Mesothelial cell of epicardium (in vitro differentiated cells): ENCODE measurements at regions not wholly inside any gene's neighbourhood (a gene's known extent, or its start where the extent isn't known, plus 50 kb on each side); places are given as distances from the start of the nearest gene placed in this dataset.

Source experiments
- DNase-seq, 2 experiments: peaks; one replicate each; pipeline ENCODE4 v3.0.0; 2021; ENCODE audit warnings: low spot score in 2 of 2; ENCODE audit not compliant: unreplicated experiment in 2 of 2
- H3K27ac Mint-ChIP-seq: 2 replicates; pipeline ENCODE4 v1.8.0; 2021; ENCODE audit warnings: mixed read lengths
- H3K27me3 Mint-ChIP-seq: 2 replicates; pipeline ENCODE4 v1.8.0; 2021; ENCODE audit warnings: low read depth, mixed read lengths
- H3K36me3 Mint-ChIP-seq: 2 replicates; pipeline ENCODE4 v1.8.0; 2021; ENCODE audit warnings: mixed read lengths
- H3K4me1 Mint-ChIP-seq: 2 replicates; pipeline ENCODE4 v1.8.0; 2021; ENCODE audit warnings: mixed read lengths
- H3K4me3 Mint-ChIP-seq: 2 replicates; pipeline ENCODE4 v1.8.0; 2021; ENCODE audit warnings: mild to moderate bottlenecking, moderate library complexity, mixed read lengths
- H3K9me3 Mint-ChIP-seq: 2 replicates; pipeline ENCODE4 v1.8.0; 2021; ENCODE audit warnings: mixed read lengths
- TF ChIP-seq, protein P1 (sequence below): fragments of 200-600 bp; sonication (generic); IDR thresholded peaks from one replicate; pipeline ENCODE4 v1.5.0; 2021; ENCODE audit warnings: antibody characterized with exemption; ENCODE audit not compliant: unreplicated experiment

GRCh38 chr10:133019651-133020050, 68.1 kb upstream of the ADGRA1 start:
- Mint-ChIP-seq H3K36me3 (no peaks in the 10 kb centered on the region), H3K9me3 (no peaks in the 10 kb centered on the region), H3K4me1 (no peaks in the 10 kb centered on the region), H3K4me3 (no peak overlapping the region), H3K27me3 (peaks cover 13% of the 10 kb centered on the region), H3K27ac (no peak overlapping the region)
- TF ChIP-seq, protein P1, sequence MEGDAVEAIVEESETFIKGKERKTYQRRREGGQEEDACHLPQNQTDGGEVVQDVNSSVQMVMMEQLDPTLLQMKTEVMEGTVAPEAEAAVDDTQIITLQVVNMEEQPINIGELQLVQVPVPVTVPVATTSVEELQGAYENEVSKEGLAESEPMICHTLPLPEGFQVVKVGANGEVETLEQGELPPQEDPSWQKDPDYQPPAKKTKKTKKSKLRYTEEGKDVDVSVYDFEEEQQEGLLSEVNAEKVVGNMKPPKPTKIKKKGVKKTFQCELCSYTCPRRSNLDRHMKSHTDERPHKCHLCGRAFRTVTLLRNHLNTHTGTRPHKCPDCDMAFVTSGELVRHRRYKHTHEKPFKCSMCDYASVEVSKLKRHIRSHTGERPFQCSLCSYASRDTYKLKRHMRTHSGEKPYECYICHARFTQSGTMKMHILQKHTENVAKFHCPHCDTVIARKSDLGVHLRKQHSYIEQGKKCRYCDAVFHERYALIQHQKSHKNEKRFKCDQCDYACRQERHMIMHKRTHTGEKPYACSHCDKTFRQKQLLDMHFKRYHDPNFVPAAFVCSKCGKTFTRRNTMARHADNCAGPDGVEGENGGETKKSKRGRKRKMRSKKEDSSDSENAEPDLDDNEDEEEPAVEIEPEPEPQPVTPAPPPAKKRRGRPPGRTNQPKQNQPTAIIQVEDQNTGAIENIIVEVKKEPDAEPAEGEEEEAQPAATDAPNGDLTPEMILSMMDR: no peak
- DNase-seq: no peak

DNA sequence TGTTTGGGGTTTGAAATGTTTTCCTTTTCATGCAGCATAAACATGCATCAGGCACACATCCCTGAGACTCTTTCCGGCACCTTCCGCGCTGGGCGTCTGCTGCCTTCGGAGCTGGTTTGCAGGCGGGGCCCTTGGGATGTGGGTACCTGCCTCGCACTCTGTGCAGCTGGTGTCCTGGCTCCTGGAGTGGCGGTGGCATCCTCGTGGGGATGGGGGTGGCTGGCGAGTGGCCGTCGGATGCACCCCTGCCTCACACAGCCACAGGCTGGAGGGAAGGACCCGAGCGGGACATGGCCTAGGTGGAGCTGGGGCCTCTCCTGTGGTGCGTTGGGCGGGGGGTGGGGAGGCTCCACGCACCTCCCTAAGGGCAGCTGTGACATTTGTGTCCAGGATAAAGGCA, 68.5 kb upstream of the ADGRA1 start:
- no peak overlapping the region for H3K4me3 Mint-ChIP-seq
- H3K9me3 Mint-ChIP-seq: no peaks in the 10 kb centered on the region
- TF ChIP-seq, protein P1: no peak
- no peaks in the 10 kb centered on the region for H3K4me1 Mint-ChIP-seq
- H3K27ac Mint-ChIP-seq: no peak overlapping the region
- no peaks in the 10 kb centered on the region for H3K36me3 Mint-ChIP-seq
- DNase-seq: no peak
- peaks cover 8% of the 10 kb centered on the region for H3K27me3 Mint-ChIP-seq

DNA sequence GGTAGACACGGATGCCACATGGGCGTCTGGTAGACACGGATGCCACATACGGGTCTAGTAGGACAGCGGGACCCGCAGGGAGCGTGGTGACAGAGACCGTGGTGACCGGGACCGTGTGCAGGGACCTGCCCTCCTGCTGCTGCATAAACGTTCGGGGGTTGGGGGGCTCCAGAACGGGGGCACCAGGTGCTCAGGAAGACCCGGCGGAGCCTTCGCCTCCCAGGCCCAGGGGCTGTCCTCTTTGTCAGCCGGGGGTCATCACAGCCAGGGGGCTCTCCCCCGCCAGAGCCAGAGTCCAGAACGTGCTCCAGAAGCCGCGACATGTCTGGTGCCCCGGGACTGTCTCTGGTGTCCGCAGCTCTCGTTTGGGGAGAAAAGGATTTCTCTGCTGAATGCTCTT, 69.2 kb upstream of the ADGRA1 start:
- Mint-ChIP-seq H3K9me3 (no peaks in the 10 kb centered on the region), H3K27ac (no peak overlapping the region), H3K4me3 (no peak overlapping the region), H3K4me1 (no peaks in the 10 kb centered on the region), H3K27me3 (peaks cover 6% of the 10 kb centered on the region), H3K36me3 (no peaks in the 10 kb centered on the region)
- TF ChIP-seq, protein P1: no peak
- no peak for DNase-seq

GRCh38 chr10:133017203-133017601, 70.5 kb upstream of the ADGRA1 start:
- no peak overlapping the region for H3K27ac Mint-ChIP-seq
- H3K36me3 Mint-ChIP-seq: no peaks in the 10 kb centered on the region
- H3K4me1 Mint-ChIP-seq: no peaks in the 10 kb centered on the region
- TF ChIP-seq, protein P1: no peak
- H3K4me3 Mint-ChIP-seq: no peak overlapping the region
- no peak for DNase-seq
- H3K27me3 Mint-ChIP-seq: peaks cover 6% of the 10 kb centered on the region
- no peaks in the 10 kb centered on the region for H3K9me3 Mint-ChIP-seq

DNA sequence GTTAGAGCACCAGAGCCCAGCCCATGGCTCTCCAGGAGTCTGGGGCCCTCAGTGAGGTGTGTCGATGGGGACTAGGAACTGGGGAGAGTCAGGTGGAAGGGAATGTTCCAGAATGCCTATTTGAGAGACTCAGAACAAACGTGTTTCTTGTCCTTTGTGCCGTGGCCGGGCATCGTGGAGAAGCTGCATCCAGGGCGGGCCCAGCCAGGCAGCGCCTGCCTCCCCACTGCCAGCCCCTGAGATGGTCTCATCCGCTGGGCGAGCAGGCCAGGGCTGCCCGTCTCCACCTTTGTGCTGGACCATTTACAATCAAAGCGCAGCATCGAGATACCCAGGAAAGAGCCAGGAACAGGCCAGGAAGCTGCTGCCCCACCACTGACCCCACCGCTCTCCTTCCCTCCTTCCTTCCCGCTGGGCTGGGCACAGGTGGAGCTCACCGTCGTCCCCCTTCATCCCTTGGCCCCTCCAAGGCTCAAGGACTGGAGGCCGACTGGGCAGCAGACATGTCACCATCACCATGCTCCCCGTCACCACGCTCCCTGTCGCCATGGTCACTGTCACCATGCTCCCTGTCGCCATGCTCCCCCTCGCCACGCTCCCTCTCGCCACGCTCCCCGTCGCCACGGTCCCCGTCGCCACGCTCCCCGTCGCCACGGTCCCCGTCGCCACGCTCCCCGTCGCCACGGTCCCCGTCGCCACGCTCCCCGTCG, 71.1 kb upstream of the ADGRA1 start:
- peaks cover 4% of the 10 kb centered on the region for H3K27me3 Mint-ChIP-seq
- TF ChIP-seq, protein P1: no peak
- H3K4me3 Mint-ChIP-seq: no peak overlapping the region
- H3K36me3 Mint-ChIP-seq: no peaks in the 10 kb centered on the region
- H3K9me3 Mint-ChIP-seq: no peaks in the 10 kb centered on the region
- H3K4me1 Mint-ChIP-seq: no peaks in the 10 kb centered on the region
- no peak overlapping the region for H3K27ac Mint-ChIP-seq
- no peak for DNase-seq
